NCI-H1048 (cell line): ENCODE measurements at regions not wholly inside any gene's neighbourhood (a gene's known extent, or its start where the extent isn't known, plus 50 kb on each side); places are given as distances from the start of the nearest gene placed in this dataset.

Experiments used
- DNase-seq: peaks from one replicate; lab custom pipeline; 2025; lab: John Stamatoyannopoulos, UW

DNA sequence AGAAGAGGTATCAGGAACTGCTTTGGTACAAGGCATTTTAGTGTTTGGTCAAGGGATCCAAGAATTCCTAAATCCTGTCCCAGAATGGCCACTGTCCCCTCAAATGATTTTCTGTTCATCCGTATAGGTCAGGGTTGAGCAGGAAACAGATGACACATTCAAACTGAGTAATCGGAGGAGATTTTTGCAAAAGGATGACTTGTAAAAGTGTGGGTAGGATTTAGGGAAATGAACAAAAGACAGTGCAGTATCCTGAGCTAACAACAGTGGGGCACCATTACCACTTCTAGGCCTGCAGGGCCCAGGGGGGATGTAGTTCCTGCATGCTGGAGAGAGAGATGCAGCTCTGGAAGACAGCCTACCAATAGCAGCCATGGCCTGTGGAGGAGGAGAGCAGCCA lies 290.1 kb downstream of the ZSWIM6 start:
- no peak for DNase-seq

DNA sequence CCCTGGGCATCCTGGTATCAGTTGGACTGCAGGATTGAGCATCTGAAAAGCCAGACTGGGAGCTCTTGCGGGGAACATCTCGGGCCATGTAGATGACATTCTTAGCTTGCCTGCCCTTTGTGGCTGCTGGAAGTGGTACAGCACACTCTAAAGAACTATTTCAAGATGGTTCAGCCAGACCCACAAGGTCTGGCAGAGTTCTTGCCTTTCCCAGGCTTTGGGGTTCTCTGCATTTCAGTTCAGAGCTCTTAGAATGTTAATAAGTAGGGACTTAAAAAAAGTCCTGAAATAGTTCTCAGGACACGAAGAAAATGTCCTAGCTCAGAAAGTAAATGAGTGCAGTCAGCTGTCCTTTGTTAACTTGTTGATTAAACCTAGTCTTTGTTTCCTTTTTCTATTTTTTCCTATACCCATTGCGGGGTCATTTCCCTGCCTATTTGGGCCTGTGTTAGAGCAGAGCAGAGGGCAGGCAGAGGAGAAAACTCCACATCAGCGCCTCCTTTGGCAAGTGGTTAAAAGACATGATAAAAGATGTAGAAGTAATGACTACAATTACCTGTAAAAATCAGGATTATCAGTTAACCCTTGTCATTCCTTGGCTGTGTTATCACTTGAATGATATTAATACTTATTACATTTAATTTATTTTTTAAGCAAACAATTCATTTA lies 291.5 kb downstream of the ZSWIM6 start:
- DNase-seq: no peak

DNA sequence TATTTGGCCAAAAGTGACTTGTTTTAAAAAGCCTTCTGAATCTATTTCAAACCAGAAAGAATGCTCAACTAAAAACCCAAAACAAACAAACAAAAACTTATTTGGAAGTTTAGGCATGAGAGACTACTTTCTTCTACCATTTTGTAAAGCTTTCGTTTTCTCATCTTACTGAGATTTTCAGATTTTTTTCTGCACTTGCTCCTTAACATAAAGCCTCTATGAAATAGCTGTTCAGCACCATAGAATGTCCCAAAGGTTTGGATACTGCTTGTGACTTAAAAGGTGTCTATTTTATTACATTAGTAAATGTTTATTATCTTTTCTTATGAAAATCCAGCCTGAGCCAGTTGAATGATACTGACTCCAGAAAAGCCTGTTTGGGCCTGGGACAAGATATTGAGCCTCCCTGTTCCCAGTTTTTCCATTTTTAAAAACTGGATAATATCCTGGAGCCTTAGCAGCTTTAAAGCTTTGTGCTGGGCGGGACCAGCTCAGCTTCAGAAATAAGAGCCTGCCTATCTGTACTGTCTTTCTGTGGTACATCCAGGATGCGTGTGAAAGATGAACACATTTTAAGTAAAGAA lies 292.6 kb downstream of the ZSWIM6 start:
- no peak for DNase-seq

DNA sequence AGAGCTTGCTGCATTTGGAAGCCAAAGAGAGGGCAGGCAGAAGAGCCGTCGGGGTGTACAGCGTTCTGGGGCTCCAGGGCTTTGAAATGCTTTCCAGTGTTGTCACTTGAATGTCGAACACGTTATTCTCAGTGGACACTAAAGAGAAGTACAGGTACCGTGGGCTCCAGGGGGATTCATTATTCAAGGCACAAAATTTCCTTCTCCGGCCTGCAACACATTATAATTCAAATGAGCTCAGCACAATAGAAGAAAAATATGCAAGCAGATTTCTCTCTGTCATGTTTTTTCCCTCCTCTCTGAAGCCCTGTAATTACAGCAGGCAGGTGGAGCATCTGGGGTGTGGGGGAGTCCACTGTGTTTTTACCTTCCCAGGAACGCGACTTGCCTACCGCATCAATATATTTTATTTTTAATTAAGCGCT lies 293.1 kb downstream of the ZSWIM6 start:
- no peak for DNase-seq

DNA sequence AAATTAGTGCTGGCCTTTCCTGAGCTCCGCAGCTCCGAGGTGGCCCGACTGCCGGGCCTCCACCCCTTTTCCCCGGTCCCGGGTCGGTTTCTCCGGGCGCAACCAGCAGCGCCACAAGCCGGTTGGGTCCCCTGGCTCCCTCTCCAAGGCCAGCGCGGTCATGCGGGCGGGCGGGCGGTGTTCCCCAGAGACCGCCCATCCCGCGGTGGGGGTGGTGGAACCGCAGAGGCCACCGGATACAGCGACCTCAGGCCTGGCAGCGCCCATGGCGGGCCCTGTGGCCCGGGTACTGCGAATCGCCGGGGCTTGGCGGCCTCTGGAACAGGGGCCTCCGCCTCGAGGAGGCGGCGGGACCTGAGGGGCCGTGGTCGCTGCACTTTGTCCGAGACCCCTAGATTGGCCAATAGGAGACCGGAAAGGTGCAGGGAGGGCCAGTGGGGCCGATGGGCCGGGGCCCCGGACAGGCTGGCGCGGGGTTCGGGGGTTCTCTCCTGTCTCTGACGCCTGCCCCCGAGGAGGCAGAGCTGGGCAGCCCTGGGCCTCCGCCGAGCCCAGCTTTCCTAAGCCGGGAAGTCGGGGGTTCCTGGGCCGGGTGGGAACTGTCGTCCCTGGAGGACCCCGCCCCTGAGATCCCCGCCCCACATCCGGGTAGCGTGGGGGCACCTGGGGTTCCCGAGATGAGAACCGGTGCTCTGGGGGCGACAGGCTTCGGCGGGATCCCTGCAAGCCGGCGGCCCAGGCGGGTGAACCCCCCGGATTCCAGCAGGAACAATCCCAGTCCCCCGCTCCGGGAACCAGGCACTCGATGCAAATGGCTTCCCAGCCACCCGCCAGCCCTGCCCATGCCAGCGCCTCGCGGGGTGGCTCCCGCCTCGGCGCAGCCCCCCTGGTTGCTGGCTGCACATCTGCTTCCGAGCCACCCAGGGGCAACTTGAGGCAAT lies 293.9 kb downstream of the ZSWIM6 start:
- DNase-seq: no peak

DNA sequence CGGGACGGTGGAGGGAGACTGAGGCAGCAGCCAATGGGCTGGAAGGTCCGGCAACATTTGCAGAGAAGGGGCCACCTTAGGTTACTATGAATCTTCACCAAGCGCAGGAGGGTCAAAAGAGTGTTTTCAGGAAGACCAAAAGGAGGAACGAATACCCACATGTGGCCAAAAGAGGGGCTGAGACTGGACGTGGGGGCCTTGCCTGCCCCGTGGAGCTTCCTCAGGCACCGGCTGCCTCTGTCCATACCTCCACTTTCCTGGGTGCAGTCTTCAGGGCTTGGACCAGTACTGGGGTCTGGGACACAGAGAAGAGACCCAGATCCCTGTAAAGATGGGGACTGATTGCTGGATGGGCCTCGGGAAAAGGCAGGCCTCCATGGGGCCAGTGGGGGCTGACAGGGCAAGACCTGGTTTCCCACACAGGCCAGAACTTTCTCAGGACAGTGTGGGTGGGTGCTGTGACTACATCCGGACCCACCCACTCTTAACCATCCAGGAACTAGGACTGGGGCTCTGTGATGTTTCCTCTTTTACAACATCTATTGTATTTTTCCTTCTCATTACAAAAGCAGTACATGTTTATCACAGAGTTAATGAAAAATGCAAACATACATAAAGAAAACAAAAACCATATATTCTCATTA lies 294.7 kb downstream of the ZSWIM6 start:
- no peak for DNase-seq

DNA sequence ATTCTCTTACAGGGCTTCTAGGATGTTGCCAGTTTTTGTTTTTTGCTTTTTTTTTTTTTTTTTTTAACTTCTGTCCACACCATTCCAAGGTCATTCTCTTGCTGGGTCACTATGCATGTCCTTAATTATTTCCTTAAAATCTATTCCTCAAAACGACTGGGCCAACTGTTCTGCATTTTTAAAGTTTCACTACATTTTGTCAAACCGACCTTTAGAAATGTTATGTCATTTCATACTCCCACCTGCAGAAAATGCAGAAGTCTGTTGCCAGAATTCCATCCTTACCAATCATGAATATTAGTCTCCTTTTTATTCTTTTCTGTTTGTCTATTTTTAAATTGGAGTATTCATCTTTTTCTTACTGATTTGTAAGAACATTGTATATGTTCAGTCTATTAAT lies 295.5 kb downstream of the ZSWIM6 start:
- no peak for DNase-seq

DNA sequence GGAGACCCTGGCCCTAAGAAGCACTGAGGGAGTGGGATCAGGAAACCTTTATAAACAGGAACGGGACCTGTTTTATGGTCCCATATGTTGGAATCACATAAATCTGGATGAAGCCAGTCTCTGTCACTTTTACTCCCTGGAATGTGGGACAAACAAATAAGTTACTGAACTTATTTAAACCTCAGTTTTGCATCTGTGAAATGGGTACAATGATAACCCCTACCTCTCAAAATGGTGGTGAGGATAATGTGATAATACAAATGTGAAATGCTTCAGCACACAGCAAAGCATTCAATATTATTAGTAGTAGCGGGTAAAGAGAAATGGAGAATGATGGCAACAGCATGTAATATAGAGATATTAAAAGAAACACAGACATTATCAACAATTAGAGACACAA lies 298.9 kb downstream of the ZSWIM6 start:
- no peak for DNase-seq

DNA sequence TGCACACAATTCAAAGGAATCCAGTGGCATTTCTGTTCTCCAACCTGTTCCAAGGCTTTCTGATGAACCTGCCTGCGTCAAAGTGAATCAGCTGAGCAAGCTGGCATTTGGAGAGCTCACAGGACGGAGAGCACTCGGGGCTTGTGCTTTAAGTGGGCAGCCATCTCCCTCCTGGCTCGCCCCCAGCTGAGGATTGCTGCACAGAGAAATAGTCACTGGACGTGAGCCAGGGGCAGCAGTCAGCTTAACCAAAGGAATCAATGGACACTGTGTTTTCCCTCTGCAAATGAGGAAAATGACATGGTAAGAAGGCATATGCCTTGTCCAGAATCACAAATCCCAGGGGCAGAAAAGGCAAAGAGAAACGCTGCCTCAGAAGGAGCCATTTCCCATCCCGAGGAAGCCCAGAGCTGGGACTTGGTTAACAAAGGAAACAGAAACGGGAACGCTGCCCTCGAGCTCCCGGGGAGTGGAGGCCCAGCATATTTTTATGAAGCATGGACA lies 299.4 kb downstream of the ZSWIM6 start:
- DNase-seq: no peak

DNA sequence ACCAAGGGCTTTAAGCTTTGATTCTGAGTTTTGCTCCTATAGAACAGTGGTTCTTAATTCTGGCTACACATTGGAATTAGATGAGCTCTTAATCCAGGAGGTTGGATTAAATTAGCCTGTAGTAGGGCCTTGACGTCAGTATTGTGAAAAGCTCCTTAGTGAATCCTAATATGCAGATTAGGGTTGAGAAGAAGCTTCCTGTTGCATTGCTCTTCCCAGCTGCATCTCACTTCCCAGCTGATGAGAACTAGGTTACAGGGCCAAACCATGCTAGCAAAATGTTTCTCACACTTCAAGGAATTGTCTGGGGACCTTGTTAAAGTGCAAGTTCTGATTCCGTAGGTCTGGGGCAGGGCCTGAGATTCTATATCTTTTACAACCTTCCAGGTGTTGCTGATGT lies 300.0 kb downstream of the ZSWIM6 start:
- no peak for DNase-seq

DNA sequence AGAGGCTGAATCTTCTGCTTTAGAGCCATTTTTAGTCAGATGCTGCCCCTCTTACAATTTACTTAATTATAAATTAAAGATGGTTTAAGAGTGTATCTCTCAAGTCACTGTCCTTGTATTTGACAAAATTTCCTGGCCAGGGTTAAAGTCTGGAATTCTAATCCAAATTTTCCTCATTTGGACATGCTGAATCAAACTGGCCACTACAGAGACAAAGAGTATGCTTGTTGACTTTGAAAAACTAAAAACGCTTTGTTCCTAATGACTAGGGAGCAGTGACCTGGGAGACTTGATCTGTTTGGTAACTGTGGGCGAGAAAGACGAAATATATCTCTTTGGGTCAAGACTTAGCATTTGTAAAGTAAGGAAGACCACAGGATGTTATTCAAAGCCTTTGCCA lies 303.2 kb downstream of the ZSWIM6 start:
- no peak for DNase-seq

DNA sequence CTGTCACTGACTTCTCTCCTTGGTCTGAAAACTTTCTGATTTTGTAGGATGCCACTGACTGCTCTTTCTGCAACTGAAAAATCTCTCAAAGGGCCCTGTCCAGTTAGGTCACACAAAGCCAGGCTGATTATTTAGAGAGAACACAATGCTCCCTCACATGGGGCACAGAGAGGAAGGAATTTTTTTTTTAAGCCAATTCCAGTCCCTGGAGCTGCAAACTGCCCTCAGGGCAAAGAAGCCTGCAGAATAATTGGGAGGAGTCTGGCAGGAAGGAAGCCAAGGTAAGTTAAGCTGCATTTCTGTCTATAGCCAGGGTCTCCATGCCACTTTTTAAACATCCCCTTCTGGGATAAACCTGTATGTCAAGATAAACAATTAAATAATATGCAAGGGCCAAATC lies 305.5 kb downstream of the ZSWIM6 start:
- no peak for DNase-seq

DNA sequence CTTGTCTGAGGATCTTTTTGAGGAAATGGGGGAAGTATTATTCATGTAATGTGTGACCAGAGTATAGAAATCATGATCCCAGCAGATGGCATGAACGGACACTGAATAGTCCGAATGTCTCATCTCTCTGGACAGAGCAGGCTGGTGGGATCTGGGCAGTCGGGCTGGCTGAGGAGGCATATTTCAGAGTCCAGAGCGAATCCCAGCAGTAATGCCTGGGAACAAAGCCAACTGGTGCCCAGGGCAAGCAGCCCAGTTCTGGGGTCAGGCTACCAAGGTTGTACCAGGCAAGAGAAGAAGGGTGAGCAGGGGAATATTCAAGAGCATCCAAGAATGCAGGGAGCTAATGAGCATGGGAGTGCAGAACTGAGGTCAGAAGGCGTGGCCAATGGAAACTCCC lies 306.4 kb downstream of the ZSWIM6 start:
- no peak for DNase-seq

DNA sequence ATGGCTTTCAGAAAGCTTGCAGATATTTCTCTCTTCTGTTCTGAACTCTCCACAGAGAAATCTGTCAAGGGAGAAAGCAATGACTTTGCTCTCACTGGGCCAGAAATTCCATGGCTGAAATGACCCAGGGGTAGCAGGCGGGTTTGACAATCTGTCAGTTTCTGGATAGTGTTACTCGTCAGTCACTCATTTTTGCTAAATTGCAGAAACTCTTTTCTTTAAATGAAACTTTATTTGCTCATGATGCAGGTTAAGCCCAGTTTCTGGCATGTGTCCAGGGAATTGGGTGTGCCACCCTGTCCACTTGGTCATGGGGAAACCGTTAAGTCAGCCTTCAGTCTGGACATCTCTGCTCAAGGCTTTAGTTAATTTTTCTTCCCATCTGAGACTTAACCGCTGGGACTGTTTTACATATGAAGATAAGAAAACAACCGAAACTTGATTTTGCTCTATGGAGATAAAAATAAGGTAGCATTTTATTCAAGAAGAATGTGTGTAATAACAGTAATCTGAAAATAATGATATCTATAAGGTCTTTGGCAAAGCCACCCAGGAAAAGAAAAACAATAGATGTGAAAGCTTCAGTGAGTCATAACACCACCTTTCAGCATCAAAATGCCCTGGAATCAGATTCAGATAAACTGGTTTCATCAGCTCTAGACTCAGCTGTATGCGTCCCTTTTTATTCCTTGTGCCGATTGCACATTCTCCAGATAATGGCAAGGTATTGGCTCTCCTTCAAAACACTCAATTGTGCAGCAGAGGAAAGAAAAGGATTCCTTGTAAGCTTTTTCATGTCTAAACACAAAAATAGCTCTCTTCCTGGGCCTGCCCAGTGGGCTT lies 308.3 kb downstream of the ZSWIM6 start:
- no peak for DNase-seq

DNA sequence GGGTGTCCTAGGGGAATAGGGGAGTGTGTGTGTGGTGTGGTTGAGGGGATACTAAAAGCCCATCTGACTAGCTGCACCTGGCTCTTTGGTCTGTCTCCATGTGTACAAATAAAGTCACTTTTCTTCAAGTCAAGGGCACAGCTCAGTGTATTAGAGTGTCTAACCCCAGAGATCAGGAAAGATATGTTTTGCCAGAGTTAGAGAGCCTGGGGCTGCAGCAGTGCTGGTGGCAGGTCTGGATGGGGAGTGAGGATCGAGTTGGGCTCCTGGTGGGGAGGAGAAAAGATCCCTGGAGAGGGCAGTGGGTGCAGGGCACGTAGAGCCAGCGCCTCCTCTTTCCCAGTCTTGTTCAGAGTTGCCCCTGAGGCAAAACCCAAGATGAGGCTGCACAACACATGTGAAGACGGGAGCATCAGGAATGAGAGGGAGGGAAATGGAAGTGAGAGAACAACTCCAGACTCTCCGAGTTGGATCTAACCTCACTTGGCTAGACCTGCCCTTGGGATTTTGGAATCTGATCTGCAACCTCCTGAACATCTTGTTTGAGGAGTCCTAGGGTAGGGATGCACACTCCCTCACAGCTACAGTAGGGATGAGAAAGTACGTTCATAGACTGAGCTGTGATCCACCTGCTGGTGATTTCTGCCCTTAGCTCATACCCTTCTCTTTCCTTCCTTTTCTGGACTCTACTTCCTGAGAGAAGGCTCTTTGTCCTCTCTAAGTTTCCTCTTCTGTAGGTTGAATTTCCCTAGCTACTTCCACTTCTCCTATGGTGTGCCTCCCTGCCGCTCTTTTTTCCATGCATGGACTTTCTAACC lies 309.9 kb downstream of the ZSWIM6 start:
- no peak for DNase-seq

DNA sequence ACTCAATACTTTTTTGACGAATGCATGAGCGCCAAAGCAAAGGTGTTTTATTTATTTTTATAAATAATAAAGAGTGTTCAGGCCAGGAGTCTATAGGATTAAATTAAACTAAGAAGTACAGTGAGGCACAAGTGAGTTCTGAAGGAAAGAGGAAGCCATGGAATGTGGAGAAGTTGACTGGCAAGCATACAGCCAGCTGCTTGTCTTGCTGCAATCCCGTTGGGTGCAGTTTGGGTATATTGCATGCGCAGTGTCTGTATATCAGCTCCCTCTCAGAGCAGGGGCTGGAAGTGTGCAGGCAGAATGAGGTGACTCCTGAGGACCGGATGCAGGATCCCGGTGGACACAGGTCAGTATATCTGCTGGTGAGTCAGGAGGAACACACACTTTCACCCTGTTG lies 315.6 kb downstream of the ZSWIM6 start:
- DNase-seq: no peak

DNA sequence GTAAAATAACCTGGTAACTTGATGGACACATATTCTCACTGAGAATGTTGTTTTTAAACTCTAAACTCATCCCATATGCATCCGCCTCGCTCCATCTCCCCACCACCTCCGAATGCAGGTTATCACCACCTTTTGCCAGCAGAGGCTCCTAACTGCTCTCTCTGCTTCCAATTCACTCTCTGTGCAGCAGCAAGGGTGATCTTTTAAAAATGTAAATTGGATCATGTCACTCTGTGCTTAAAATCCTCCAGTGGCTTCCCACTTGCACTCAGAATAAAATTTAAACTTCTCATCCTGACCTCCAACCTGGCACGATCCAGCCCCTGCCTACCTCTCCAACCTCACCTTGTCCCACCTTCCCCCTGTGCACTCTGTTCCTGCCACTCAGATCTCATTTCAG lies 317.2 kb downstream of the ZSWIM6 start:
- DNase-seq: no peak

DNA sequence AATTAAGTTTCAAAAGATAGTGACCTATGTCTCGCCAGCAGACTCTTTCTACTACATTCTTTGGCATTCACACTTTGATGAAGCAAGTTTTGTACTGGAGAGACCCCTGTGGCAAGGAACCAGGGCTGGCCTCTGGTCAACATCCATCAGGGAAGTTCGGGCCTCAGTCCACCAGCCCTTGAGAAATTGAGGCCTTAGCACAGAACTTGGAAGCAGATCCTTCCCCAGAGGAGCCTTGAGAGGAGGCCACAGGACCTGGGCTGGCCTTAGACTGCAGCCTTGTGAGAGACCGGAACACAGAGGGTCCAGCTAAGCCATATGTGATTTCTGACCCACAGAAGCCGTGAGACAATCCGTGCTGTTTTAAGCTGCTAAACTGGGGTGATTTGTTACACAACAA lies 317.9 kb downstream of the ZSWIM6 start:
- DNase-seq: no peak

DNA sequence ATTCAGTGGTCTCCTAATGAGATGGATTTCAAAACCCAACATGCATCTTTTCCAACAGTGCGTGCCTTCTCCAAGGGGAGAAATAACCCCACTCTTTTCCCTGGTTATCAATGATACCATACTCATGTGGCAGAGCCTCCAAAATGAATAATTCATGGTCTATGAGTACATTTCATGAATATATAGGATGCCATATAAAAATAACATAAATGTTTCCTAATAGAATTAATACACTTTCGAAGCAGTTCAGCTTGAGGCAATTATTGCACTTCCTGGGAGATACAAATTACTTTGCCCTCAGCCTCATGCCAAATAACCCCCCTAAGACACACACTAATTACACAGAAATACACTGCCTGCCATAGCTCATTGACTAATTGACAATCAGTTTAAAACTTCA lies 318.6 kb downstream of the ZSWIM6 start:
- DNase-seq: no peak

DNA sequence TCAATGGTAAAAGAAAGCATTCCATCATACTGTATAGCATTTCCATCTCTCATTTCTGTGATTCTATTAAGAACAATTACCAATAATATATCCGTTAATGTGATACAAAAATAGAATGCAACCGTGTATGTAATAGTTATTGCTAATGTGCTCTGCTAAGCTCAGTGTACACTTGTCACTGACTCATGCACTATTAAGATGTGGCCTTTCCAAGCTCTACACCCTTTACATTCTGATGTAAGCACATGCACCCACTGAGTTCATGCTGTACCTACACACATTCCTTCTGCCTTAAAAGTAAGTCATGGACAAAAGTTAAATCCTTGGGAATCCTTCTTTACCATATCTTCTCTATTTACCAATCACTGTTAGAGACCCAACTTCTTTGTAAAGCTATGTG lies 319.1 kb downstream of the ZSWIM6 start:
- no peak for DNase-seq

DNA sequence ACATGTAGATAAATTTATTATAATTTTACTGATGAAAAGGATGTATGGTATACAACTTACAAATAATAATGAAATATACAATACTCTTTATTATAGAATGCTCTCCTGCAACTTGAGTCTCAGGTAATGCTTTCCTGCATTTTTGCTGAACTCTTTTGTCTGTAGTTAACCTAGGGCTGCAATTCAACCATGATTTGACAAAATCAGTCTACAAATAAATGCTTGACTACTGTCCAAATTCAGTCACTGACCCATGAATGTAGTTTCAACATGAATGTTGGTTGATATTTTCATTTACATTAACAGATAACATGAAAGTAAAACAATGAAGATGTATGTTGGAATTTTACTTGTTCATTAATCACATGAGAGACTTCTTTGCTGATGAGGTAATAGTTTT lies 320.9 kb downstream of the ZSWIM6 start:
- no peak for DNase-seq
